ENCODE measurements at regions not wholly inside any gene's neighbourhood (a gene's known extent, or its start where the extent isn't known, plus 50 kb on each side); places are given as distances from the start of the nearest gene placed in this dataset.

DNA sequence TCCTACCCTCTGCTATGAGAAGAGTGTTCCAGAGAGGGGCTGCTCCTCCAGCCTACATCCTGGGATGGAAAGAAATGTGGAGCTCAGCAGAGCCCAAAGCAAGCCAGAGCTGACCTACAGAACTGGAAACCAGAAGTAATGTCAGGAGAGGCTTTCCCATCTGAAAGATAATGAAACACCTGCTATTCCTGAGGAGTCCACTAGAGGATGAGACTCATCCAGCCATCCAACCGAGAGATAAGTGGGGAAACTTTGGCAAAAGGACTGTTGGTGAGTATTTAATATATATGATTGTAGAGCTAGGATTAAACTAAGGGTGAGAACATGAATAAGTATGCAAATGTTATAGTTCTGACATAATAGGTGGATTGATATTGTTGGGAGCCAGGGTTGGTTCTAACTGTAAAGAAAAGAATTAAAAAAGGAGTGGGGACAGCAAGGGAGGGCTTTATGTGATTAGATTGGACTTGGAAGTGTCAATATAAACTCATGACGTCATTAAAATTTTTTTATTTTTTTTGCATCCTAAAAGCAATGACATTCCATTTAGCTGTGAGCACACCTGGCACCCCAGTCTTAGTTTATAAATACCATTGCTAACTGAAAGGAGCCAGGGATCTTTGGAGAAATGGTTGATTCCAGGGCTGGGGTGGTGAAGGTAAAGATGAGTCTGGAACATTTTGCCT lies 312.8 kb upstream of the NFE2L3 start:
- ChIA-PET POLR2A (no interaction called here), CTCF (interaction anchor here (0.8 to 1.7 kb wide), 4 partner anchors 9 to 25 kb away, joined by 3 to 8 read pairs (median 4); no protein-coding TSS in a partner anchor)
- no peak for DNase-seq (ENCODE audit: extremely low spot score)
- TF ChIP-seq, protein P1, sequence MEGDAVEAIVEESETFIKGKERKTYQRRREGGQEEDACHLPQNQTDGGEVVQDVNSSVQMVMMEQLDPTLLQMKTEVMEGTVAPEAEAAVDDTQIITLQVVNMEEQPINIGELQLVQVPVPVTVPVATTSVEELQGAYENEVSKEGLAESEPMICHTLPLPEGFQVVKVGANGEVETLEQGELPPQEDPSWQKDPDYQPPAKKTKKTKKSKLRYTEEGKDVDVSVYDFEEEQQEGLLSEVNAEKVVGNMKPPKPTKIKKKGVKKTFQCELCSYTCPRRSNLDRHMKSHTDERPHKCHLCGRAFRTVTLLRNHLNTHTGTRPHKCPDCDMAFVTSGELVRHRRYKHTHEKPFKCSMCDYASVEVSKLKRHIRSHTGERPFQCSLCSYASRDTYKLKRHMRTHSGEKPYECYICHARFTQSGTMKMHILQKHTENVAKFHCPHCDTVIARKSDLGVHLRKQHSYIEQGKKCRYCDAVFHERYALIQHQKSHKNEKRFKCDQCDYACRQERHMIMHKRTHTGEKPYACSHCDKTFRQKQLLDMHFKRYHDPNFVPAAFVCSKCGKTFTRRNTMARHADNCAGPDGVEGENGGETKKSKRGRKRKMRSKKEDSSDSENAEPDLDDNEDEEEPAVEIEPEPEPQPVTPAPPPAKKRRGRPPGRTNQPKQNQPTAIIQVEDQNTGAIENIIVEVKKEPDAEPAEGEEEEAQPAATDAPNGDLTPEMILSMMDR (IDR thresholded peaks at IDR 0.05; ENCODE audit: control extremely low read depth, extremely low read depth, low read depth, missing control alignments): no peak

DNA sequence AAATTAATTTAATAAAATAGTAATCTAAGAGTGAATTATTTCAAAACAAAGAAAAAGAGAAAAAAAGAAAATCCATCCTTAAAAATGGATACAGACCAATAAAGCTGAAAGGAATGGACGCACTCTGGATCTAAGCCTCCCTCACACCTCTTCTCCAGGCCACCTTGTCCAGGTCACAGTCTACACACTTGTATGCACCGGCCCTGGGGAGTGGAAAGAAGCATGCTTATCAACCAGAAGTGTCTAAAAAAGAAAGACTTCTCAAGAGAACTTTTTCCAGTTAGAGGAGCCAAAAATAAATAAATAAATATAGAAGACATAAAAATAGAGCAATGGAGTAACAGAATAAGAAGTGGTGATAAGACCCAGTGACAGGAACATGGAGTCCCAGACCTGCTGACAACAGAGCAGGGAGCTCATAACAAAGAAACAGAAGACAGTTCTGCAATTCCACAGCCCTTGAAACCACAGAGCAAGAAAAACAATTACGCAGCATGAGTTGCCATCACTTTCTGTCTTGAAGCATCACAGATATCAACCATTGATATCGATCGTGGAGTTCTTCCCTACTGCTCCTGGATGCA lies 311.7 kb upstream of the NFE2L3 start:
- DNase-seq (ENCODE audit: extremely low spot score): no peak
- ChIA-PET CTCF (interaction anchor here (1.0 kb wide), 1 partner anchor 1356 kb away, joined by 3 read pairs; no protein-coding TSS in a partner anchor), POLR2A (no interaction called here)
- TF ChIP-seq, protein P1 (IDR thresholded peaks at IDR 0.05; ENCODE audit: control extremely low read depth, extremely low read depth, low read depth, missing control alignments): no peak

DNA sequence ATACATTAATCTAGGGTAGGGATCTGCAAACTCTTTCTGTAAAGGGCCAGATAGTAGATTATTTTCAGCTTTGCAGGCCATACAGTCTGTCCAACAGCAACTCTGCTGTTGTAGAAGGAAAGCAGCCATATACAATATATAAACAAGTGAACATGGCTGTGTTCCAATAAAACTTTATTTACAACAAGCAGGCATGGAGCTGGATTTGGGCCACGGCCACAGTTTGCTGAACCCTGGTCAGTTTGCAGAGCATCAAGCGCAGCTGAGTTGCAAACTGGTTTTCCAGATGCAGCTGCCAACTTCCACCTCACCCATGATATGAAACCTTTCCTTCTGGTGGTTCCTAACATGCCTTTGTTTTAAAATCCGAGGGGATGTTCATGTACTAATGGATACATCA lies 310.4 kb upstream of the NFE2L3 start:
- CTCF ChIA-PET: interaction anchor here (1.2 to 1.4 kb wide), 2 partner anchors 10 to 13 kb away, joined by 3 to 4 read pairs; no protein-coding TSS in a partner anchor
- POLR2A ChIA-PET: no interaction called here
- TF ChIP-seq, protein P1 (IDR thresholded peaks at IDR 0.05; ENCODE audit: control extremely low read depth, extremely low read depth, low read depth, missing control alignments): no peak
- DNase-seq (ENCODE audit: extremely low spot score): no peak

DNA sequence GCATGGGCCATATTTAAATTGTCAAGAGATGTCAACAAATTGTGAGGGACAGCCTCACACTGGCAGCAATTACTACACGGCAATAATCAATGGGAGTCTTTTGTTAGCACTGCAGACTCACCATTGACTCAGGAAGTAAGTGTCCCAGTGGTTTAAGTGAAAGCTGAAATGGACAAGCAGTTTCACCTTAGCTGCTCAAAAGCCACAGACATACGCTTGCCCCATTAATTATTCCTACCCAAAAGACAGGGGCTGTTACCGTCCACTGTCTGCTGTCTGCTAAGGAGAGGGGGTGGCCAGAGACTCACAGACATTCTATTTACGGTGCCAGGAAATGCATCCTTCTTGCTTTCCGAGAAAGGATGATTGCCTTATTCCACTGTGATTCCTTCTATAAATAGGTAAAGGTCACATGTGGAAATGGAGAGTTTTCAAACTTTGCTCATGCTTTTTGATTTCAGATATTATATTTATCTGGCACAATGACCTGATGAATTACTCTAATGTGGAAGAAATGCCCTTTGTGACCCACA lies 309.7 kb upstream of the NFE2L3 start:
- ChIA-PET CTCF (interaction anchor here (1.2 to 1.4 kb wide), 2 partner anchors 9 to 12 kb away, joined by 3 to 4 read pairs; no protein-coding TSS in a partner anchor), POLR2A (no interaction called here)
- TF ChIP-seq, protein P1 (IDR thresholded peaks at IDR 0.05; ENCODE audit: control extremely low read depth, extremely low read depth, low read depth, missing control alignments): no peak
- DNase-seq (ENCODE audit: extremely low spot score): no peak

DNA sequence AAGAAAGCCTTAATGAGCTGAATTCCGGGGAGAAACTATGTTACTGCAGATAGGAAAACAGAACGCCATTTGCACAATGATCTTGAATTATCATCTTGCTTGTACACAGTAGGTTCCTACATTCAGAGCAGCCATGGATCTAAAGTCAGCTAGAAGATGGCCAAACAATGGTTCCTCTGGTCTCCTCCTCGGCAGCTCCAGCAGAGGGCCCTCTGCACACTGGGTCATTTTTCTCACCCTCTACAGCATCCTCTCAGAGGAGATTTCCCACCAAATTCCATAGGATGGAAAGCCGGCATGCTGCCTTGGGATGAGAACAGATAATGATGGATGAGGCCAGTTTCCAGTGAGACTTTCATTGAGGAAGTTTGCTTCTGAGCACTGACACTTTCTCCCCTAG lies 308.5 kb upstream of the NFE2L3 start:
- TF ChIP-seq, protein P1 (IDR thresholded peaks at IDR 0.05; ENCODE audit: control extremely low read depth, extremely low read depth, low read depth, missing control alignments): no peak
- CTCF ChIA-PET: interaction anchor here (1.0 to 2.3 kb wide), 3 partner anchors 9 to 582 kb away, joined by 3 to 8 read pairs (median 5); no protein-coding TSS in a partner anchor
- POLR2A ChIA-PET: no interaction called here
- no peak for DNase-seq (ENCODE audit: extremely low spot score)

DNA sequence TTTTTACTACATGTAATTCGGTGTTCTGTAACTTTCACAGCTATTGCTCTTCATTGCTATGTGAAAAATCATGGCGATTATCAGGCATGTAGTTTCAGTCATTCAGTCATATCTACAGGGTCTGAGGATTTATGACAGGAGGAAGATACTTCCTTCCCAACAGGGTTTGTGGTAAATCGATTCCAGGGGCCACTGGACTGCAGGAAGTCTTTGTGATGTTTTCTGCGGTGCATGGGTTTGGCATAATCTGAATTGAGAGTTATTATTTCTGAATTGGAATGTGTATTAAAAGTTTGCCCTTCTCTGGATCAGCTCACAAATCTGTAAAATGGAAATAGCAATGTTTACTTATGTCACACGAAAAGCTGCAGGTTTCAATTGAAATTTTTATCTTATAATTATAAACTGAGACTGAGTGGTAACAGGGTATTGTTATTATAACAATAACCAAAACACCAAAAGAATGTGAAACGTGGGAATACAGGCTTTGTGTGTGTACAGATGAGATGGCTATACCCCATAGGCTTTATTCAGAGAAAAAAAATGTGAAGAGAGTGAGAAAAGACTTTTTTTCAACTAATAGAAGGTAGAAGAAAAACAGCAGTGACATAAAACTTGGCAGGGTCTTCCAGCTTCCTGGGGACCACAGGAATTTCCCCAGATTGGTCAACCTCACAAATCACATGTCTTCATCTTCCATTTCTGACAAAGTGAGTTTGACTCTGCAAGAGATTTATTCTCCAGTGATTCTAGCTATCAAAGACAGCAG lies 307.7 kb upstream of the NFE2L3 start:
- DNase-seq (ENCODE audit: extremely low spot score): no peak
- CTCF ChIA-PET: interaction anchor here (1.0 to 2.3 kb wide), 4 partner anchors 8 to 583 kb away, joined by 3 to 8 read pairs (median 4); no protein-coding TSS in a partner anchor
- POLR2A ChIA-PET: no interaction called here
- TF ChIP-seq, protein P1 (IDR thresholded peaks at IDR 0.05; ENCODE audit: control extremely low read depth, extremely low read depth, low read depth, missing control alignments): no peak

All from GM10248 (cell line).